Stimulated activated CD8-positive, alpha-beta memory T cell treated with anti-CD3 and anti-CD28 coated beads, Interleukin-4, amount 100 ng/mL, for 4 hours (primary cell): ENCODE measurements at regions not wholly inside any gene's neighbourhood (a gene's known extent, or its start where the extent isn't known, plus 50 kb on each side); places are given as distances from the start of the nearest gene placed in this dataset.
"Not testable (repeated sequence)": the region's sequence is repeated elsewhere in the genome, so short reads cannot be mapped to it uniquely, and the experiment has no call there.

Experiments
- DNase-seq, 2 donors: peaks; one replicate each; pipeline ENCODE4 v3.0.0-alpha.2; 2020; ENCODE audit warnings: low read depth in 2 of 2, low spot score in 1 of 2

- no peak for DNase-seq
Measured at GRCh38 chr14:53368066-53368465, 214.9 kb upstream of the DDHD1 start.

GRCh38 chr14:53367644-53368026 is 214.5 kb upstream of the DDHD1 start:
- DNase-seq, result no peak

- DNase-seq, result no peak
Measured at GRCh38 chr14:53365486-53366130, 212.5 kb upstream of the DDHD1 start.

DNA sequence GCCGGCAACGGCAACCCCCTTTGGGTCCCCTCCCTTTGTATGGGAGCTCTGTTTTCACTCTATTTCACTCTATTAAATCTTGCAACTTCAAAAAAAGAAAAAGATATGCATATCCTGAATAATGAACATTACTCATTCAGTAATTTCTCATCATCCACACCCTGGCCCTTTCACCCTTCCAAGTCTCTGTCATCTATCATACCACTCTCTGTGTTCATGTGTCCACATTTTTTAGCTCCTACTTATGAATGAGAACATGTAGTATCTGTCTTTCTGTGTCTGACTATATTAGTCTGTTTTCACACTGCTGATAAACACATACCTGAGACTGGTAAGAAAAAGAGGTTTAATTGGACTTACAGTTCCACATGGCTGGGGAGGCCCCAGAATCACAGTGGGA is 209.8 kb upstream of the DDHD1 start:
- not testable (repeated sequence) for DNase-seq

GRCh38 chr14:53360829-53361228 is 207.7 kb upstream of the DDHD1 start:
- DNase-seq, result no peak

GRCh38 chr14:53358166-53358565 is 205.0 kb upstream of the DDHD1 start:
- no peak for DNase-seq

DNA sequence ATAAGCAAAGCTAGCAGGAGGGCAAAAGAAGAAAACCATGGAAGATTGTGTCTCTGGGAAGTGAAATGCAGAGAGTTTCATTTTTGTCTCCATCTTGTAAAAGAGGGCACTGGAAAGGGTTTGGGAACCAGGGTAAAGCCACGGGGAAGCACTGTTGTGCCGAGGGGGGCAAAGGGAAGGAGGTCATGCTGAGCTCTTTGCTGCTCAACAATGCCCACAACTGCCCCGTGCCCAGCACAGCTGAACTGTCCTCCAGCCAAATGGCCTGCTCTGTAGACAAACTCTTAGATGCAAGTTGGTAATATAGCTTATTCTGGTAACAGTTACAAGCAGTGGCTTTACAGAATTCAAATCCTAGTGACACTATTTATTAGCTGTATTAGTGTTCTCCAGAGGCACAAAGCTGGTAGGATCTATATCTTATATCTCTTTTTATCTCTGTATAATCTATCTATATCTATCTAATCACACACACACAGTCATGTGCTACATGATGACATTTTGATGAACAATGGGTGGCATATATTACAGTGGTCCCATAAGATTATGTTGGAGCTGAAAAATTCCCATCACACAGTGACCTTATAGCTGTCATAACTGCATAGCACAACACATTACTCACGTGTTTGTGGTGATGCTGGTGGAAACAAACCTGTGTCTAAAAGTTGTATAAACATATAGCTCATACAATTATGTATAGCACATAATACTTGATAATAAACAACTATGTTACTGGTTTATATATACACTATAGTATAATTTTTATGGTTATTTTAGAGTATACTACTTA is 203.4 kb upstream of the DDHD1 start:
- DNase-seq, result no peak

- DNase-seq, result no peak
Measured at GRCh38 chr14:53355581-53356112, 202.5 kb upstream of the DDHD1 start.

DNA sequence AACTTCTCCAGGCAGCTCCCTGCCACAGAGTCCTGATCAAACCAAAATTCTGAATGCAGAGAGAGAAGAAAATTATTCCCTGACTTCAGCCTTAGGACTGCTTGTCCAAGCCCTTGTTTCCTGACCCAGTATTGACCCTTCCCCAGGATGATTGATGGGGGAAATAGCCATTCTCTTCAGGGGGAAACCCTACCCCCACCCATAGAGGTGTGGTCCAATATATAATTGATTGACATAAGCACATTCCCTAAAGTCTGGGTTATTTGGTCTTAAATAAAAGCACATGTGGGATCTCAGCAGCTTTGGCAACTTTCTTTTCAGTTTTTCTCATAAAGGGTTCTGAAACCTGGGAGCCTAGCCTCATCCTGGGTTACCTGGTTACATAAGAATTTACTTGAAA is 201.2 kb upstream of the DDHD1 start:
- no peak for DNase-seq

DNA sequence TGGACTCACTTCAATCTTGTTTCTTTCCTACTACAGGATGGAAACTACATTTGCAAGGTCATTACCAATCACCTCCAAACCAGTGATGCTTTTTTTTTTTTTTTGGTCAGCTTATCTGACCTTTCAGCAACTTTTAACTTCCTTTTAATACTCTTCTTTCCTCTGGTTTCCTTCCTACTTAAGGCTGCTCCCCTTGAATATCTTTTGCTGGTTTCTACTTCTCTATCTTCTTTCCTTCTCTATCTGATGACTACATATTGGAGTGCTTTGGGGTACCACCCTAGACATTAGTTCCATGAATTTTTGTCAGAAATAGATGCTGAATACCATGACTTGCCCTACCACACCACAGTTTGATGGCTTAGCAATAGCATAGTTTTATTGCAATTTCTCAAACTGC is 197.7 kb upstream of the DDHD1 start:
- DNase-seq, result no peak

- no peak for DNase-seq
Measured at GRCh38 chr14:53350429-53350828, 197.3 kb upstream of the DDHD1 start.

DNA sequence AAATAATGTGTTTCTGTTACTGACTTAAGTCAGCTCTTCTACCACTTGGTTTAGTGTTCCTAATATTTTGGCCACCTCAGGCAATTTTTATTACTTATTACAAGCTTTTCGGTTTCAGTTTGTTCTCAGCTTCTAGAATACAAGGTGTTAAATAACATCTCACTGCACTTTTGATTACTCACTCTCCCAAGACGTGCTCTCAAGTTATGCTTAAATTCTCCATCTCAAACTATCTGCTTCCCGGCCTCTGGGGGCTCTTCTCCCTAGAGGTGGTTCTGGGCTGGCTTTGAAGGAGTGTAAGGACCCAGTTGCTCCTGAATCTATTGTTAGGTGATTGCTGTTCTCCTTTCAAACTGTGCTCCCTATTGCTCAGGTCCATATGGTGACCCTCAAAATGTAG is 193.9 kb upstream of the DDHD1 start:
- DNase-seq, result no peak

- no peak for DNase-seq
Measured at GRCh38 chr14:53341324-53341723, 188.2 kb upstream of the DDHD1 start.

GRCh38 chr14:53338192-53338591 is 185.1 kb upstream of the DDHD1 start:
- DNase-seq, result no peak

DNA sequence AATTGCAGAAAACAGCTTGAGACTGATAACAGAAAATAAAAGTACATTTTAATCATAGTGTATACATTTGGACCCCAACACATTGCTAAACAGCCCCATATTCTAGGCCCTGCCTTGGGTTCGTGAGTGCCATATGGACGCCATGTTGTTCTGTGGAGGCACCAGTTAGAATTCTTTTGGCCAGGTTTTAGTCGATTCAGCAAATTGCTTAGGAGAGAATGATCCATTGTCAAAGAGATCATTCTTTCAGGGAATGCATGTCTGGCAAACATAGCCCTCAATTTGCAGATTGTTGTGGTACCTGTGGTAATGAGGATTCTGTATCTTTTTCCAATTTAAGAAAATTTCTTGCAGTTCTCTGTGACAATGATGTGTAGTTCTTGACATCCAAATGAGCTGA is 183.6 kb upstream of the DDHD1 start:
- DNase-seq, result no peak

- no peak for DNase-seq
Measured at GRCh38 chr14:53333809-53334208, 180.7 kb upstream of the DDHD1 start.

- DNase-seq, result no peak
Measured at GRCh38 chr14:53331921-53332320, 178.8 kb upstream of the DDHD1 start.

DNA sequence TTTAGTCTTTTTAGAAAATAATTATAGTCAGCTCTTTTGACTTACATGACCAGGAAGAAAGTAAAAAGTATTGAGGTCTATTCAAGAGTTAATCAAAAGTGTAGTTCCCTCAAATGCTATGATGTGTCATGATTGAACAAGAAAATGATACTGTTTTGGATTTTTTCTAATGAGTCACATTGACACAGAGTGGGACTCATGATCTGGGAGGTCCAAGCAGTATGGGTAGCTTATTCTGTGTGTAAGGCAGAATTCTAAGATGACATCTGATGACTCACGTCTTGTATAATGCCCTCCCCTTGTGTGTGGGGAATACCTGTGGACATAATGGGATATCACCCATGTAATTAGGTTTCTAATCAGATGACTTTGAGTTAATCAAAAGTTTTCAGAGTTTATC is 178.1 kb upstream of the DDHD1 start:
- DNase-seq, result no peak

DNA sequence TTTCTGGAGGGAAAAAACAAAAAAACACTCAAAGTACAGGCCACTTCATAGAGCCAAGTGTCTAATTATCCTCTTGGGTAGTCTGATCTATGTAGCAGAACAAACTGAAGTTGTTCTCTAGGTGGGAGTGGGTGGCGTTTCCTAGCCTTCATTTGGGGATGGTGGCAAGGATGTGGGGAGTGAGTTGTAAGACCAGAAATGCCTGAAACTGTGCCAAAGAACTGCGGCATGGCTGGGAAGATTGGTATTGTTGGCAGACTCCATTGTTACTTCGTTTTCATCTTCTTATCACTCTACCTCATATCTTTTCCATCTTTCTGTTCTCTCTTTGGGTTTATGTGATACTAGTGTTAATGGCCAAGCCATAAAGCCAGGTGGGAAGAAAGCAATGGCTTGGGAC is 177.3 kb upstream of the DDHD1 start:
- no peak for DNase-seq

DNA sequence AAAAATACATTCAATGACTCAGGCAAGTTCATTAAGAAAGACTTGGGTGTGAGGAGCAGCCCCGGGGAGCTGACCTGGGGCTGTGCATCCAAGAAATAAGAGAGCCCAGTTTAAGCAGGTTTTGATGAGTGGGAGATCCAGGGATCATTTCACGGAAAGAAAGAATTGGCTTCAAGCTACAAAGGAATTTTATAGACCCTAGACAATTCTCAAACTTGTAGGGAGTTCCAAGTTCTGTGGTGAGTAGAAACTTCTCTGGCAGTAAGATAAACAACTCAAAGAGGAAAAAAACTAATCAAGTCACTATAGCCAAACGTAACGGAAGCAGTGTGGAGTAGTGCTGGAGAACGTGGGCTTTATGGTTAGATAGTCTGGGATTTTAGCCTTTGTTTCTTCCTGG is 175.7 kb upstream of the DDHD1 start:
- DNase-seq, result no peak

- DNase-seq, result no peak
Measured at GRCh38 chr14:53327716-53328115, 174.6 kb upstream of the DDHD1 start.

DNA sequence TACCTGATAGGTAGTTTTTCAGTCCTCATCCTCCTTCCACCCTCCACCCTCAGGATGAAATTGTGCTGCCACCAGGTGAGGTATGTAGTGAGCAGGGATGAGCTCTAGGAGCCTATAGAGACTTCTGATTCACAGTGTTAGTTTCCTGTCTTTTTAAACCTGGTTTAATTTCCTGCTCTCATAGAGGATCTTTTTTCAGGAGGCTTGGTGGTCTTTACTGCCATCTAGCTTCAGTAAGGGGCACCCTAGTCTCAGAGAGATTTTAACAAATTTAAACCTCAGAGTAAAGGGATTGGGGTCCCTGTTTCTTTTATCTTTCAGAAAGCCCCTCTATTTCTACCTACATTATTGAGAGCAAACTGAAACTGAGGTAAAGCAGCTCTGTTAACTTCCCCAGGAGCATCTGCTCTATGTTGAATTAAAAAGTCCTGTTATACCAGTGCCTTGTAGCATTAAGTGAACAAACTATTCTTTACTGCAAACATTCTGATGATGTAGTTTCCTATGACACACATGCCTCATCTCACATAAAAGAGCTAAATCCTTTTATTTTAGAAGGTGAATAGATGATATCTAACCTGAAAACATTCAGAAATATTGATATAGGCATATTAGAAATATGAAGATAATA is 172.2 kb upstream of the DDHD1 start:
- no peak for DNase-seq
